ENCODE measurements at regions not wholly inside any gene's neighbourhood (a gene's known extent, or its start where the extent isn't known, plus 50 kb on each side); places are given as distances from the start of the nearest gene placed in this dataset.
"Not testable (repeated sequence)": the region's sequence is repeated elsewhere in the genome, so short reads cannot be mapped to it uniquely, and the experiment has no call there.

- DNase-seq (ENCODE audit: low read depth, low spot score) = no peak
Measured at GRCh38 chr6:134434019-134434942, 116.4 kb upstream of the SGK1 start.

- DNase-seq (ENCODE audit: low read depth, low spot score) = no peak
Measured at GRCh38 chr6:134432036-134432435, 114.1 kb upstream of the SGK1 start.

GRCh38 chr6:134431421-134431859 is 113.5 kb upstream of the SGK1 start:
- no peak for DNase-seq (ENCODE audit: low read depth, low spot score)

- DNase-seq (ENCODE audit: low read depth, low spot score) = no peak
Measured at GRCh38 chr6:134429861-134430380, 112.0 kb upstream of the SGK1 start.

- no peak for DNase-seq (ENCODE audit: low read depth, low spot score)
Measured at GRCh38 chr6:134427721-134428120, 109.8 kb upstream of the SGK1 start.

GRCh38 chr6:134426623-134427022 is 108.7 kb upstream of the SGK1 start:
- no peak for DNase-seq (ENCODE audit: low read depth, low spot score)

- DNase-seq (ENCODE audit: low read depth, low spot score) = not testable (repeated sequence)
Measured at GRCh38 chr6:134425917-134426316, 108.0 kb upstream of the SGK1 start.

GRCh38 chr6:134425513-134425912 is 107.6 kb upstream of the SGK1 start:
- DNase-seq (ENCODE audit: low read depth, low spot score) = no peak

GRCh38 chr6:134424798-134425170 is 106.9 kb upstream of the SGK1 start:
- no peak for DNase-seq (ENCODE audit: low read depth, low spot score)

GRCh38 chr6:134424165-134424797 is 106.4 kb upstream of the SGK1 start:
- no peak for DNase-seq (ENCODE audit: low read depth, low spot score)

GRCh38 chr6:134422426-134423231 is 104.7 kb upstream of the SGK1 start:
- DNase-seq (ENCODE audit: low read depth, low spot score) = no peak

GRCh38 chr6:134421501-134421900 is 103.6 kb upstream of the SGK1 start:
- DNase-seq (ENCODE audit: low read depth, low spot score) = no peak

- DNase-seq (ENCODE audit: low read depth, low spot score) = no peak
Measured at GRCh38 chr6:134420614-134421181, 102.8 kb upstream of the SGK1 start.

- DNase-seq (ENCODE audit: low read depth, low spot score) = no peak
Measured at GRCh38 chr6:134419716-134420115, 101.8 kb upstream of the SGK1 start.

GRCh38 chr6:134416418-134417154 is 98.7 kb upstream of the SGK1 start:
- DNase-seq (ENCODE audit: low read depth, low spot score) = no peak

GRCh38 chr6:134415656-134416055 is 97.7 kb upstream of the SGK1 start:
- DNase-seq (ENCODE audit: low read depth, low spot score) = no peak

GRCh38 chr6:134415194-134415593 is 97.3 kb upstream of the SGK1 start:
- no peak for DNase-seq (ENCODE audit: low read depth, low spot score)

- no peak for DNase-seq (ENCODE audit: low read depth, low spot score)
Measured at GRCh38 chr6:134414793-134415192, 96.9 kb upstream of the SGK1 start.

GRCh38 chr6:134413241-134413643 is 95.3 kb upstream of the SGK1 start:
- DNase-seq (ENCODE audit: low read depth, low spot score) = no peak

GRCh38 chr6:134410541-134410940 is 92.6 kb upstream of the SGK1 start:
- no peak for DNase-seq (ENCODE audit: low read depth, low spot score)

GRCh38 chr6:134407791-134408190 is 89.9 kb upstream of the SGK1 start:
- DNase-seq (ENCODE audit: low read depth, low spot score) = no peak
